ENCODE measurements at regions not wholly inside any gene's neighbourhood (a gene's known extent, or its start where the extent isn't known, plus 50 kb on each side); places are given as distances from the start of the nearest gene placed in this dataset.

DNA sequence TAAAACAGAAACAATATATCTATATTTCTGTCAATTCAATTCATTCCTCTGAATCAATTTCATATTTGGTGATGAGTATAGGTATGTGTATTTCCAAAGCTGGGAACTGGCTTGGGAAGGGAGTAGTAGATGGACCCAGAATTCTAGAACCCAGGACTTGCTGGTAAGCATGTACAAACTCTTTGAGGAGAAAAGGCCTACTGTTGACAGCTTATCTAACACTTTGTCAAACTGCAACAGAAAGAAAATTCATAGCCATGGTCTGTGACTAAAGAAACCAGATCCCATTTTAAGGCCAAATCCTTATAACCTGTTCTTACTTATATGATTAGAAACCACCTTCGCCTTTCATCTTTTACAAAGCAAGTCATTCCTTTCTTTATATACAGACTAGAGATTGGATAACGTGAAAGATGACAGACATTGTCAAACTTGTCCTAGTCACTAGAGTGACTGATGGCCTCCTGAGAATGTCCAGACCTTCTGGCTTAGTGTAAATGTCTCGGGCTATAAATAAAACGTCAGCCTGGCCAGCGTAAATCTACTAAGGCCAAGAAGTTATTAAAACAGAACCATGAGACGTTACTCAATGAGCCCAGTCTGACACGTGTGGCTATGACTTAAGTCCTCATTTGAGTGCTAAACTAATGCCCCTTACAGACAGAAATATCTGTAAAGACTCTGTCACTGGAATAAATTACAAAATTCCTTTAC lies 152.3 kb downstream of the ALDH8A1 start:
- TF ChIP-seq, protein P1, sequence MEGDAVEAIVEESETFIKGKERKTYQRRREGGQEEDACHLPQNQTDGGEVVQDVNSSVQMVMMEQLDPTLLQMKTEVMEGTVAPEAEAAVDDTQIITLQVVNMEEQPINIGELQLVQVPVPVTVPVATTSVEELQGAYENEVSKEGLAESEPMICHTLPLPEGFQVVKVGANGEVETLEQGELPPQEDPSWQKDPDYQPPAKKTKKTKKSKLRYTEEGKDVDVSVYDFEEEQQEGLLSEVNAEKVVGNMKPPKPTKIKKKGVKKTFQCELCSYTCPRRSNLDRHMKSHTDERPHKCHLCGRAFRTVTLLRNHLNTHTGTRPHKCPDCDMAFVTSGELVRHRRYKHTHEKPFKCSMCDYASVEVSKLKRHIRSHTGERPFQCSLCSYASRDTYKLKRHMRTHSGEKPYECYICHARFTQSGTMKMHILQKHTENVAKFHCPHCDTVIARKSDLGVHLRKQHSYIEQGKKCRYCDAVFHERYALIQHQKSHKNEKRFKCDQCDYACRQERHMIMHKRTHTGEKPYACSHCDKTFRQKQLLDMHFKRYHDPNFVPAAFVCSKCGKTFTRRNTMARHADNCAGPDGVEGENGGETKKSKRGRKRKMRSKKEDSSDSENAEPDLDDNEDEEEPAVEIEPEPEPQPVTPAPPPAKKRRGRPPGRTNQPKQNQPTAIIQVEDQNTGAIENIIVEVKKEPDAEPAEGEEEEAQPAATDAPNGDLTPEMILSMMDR (IDR thresholded peaks at IDR 0.05; ENCODE audit: insufficient read depth, low read length) = no peak
- TF ChIP-seq POLR2AphosphoS5 (IDR thresholded peaks at IDR 0.05; ENCODE audit: low read depth) (no peak), GABPA (IDR thresholded peaks at IDR 0.05; ENCODE audit: low read depth) (no peak)
- TF ChIP-seq, protein P2, sequence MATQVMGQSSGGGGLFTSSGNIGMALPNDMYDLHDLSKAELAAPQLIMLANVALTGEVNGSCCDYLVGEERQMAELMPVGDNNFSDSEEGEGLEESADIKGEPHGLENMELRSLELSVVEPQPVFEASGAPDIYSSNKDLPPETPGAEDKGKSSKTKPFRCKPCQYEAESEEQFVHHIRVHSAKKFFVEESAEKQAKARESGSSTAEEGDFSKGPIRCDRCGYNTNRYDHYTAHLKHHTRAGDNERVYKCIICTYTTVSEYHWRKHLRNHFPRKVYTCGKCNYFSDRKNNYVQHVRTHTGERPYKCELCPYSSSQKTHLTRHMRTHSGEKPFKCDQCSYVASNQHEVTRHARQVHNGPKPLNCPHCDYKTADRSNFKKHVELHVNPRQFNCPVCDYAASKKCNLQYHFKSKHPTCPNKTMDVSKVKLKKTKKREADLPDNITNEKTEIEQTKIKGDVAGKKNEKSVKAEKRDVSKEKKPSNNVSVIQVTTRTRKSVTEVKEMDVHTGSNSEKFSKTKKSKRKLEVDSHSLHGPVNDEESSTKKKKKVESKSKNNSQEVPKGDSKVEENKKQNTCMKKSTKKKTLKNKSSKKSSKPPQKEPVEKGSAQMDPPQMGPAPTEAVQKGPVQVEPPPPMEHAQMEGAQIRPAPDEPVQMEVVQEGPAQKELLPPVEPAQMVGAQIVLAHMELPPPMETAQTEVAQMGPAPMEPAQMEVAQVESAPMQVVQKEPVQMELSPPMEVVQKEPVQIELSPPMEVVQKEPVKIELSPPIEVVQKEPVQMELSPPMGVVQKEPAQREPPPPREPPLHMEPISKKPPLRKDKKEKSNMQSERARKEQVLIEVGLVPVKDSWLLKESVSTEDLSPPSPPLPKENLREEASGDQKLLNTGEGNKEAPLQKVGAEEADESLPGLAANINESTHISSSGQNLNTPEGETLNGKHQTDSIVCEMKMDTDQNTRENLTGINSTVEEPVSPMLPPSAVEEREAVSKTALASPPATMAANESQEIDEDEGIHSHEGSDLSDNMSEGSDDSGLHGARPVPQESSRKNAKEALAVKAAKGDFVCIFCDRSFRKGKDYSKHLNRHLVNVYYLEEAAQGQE (IDR thresholded peaks at IDR 0.05; ENCODE audit: insufficient replicate concordance, low read depth) = no peak

Measured in HL-60 (cell line).